CD4-positive, alpha-beta T cell (primary cell): ENCODE measurements at regions not wholly inside any gene's neighbourhood (a gene's known extent, or its start where the extent isn't known, plus 50 kb on each side); places are given as distances from the start of the nearest gene placed in this dataset.

Experiments
- ATAC-seq: fragments of 200-7000 bp; cut with Tn5 transposase; one replicate; pipeline ENCODE4 v1.10.0; 2022; ENCODE audit warnings: mild to moderate bottlenecking; ENCODE audit not compliant: poor library complexity
- CTCF ChIA-PET: fragments of 350-600 bp; sonication (Branson Sonifier 250); formaldehyde crosslinking; loops from one replicate; lab custom pipeline; 2021; ENCODE audit warnings: antibody characterized with exemption, inconsistent platforms; lab: Charles Lee
- POLR2A ChIA-PET: fragments of 350-600 bp; sonication (Branson Sonifier 250); formaldehyde crosslinking; loops from one replicate; lab custom pipeline; 2021; ENCODE audit warnings: antibody characterized with exemption, inconsistent platforms; lab: Charles Lee
- DNase-seq, 14 experiments: peaks; one replicate each; pipeline ENCODE4 v3.0.0-alpha.2; 2013 to 2020; ENCODE audit warnings: mixed read lengths in 2 of 14
- H3K27ac ChIP-seq, 2 donors: one replicate each; pipeline versions ENCODE4 v1.5.1 to v1.7.0; 2013; ENCODE audit warnings: low read length in 2 of 2, low read depth in 1 of 2, mild to moderate bottlenecking in 1 of 2
- H3K27me3 ChIP-seq, 2 experiments: 1 replicate in 1 of 2; 2 replicates in 1 of 2; pipeline versions ENCODE4 v1.6.1 to v1.7.0; 2013; ENCODE audit warnings: low read length in 2 of 2, control low read depth in 1 of 2, mild to moderate bottlenecking in 1 of 2, moderate library complexity in 1 of 2; ENCODE audit not compliant: insufficient read depth in 2 of 2, control insufficient read depth in 1 of 2
- H3K36me3 ChIP-seq: one replicate; pipeline ENCODE4 v1.6.1; 2013; ENCODE audit warnings: low read length, control low read depth; ENCODE audit not compliant: insufficient read depth
- H3K4me1 ChIP-seq: one replicate; pipeline ENCODE4 v1.6.1; 2013; ENCODE audit warnings: low read length, control low read depth; ENCODE audit not compliant: insufficient read depth
- H3K4me3 ChIP-seq: one replicate; pipeline ENCODE4 v1.5.1; 2013; ENCODE audit warnings: mild to moderate bottlenecking, low read length, moderate library complexity
- H3K9me3 ChIP-seq, 2 experiments: 1 replicate in 1 of 2; 2 replicates in 1 of 2; pipeline versions ENCODE4 v1.6.1 to v1.7.0; 2013; ENCODE audit warnings: low read length in 2 of 2, mild to moderate bottlenecking in 2 of 2, control low read depth in 1 of 2, moderate library complexity in 1 of 2; ENCODE audit not compliant: control insufficient read depth in 1 of 2, insufficient read depth in 1 of 2
- H3K27ac Mint-ChIP-seq: one replicate; pipeline ENCODE4 v1.8.0; 2020; ENCODE audit warnings: mixed read lengths
- H3K27me3 Mint-ChIP-seq: one replicate; pipeline ENCODE4 v1.8.0; 2021; ENCODE audit warnings: mixed read lengths
- H3K36me3 Mint-ChIP-seq: one replicate; pipeline ENCODE4 v1.8.0; 2021; ENCODE audit warnings: low read depth, mixed read lengths
- H3K4me1 Mint-ChIP-seq: one replicate; pipeline ENCODE4 v1.8.0; 2021; ENCODE audit warnings: low read depth, mixed read lengths
- H3K4me3 Mint-ChIP-seq: one replicate; pipeline ENCODE4 v1.8.0; 2020; ENCODE audit warnings: mild to moderate bottlenecking, mixed read lengths
- H3K9me3 Mint-ChIP-seq: one replicate; pipeline ENCODE4 v1.8.0; 2020; ENCODE audit warnings: mixed read lengths
- intact Hi-C, 2 experiments: fragments of 100-400 bp; cut with DNase I in 1 of 2; cut with micrococcal nuclease in 1 of 2; formaldehyde crosslinking; loops; one replicate each; pipeline versions ENCODE4 v1.15.1 to v1.9.0; 2023 to 2025; cut with DNase I, micrococcal nuclease
- TF ChIP-seq, protein P1 (sequence below): fragments of 200-600 bp; IDR thresholded peaks from one replicate; pipeline ENCODE4 v1.8.0; 2022; ENCODE audit warnings: antibody characterized with exemption, mild to moderate bottlenecking

GRCh38 chr14:97388408-97388807, 591.2 kb downstream of the VRK1 start:
- no peaks in the 10 kb centered on the region for H3K36me3 Mint-ChIP-seq
- H3K36me3 ChIP-seq, result no peaks in the 10 kb centered on the region
- no peaks in the 10 kb centered on the region for H3K9me3 ChIP-seq
- H3K27ac ChIP-seq, result no peak overlapping the region
- H3K9me3 Mint-ChIP-seq, result no peaks in the 10 kb centered on the region
- no peak for ATAC-seq
- DNase-seq, result no peak
- H3K4me1 Mint-ChIP-seq, result peaks cover 5% of the 10 kb centered on the region
- H3K27ac Mint-ChIP-seq, result no peak overlapping the region
- TF ChIP-seq, protein P1, sequence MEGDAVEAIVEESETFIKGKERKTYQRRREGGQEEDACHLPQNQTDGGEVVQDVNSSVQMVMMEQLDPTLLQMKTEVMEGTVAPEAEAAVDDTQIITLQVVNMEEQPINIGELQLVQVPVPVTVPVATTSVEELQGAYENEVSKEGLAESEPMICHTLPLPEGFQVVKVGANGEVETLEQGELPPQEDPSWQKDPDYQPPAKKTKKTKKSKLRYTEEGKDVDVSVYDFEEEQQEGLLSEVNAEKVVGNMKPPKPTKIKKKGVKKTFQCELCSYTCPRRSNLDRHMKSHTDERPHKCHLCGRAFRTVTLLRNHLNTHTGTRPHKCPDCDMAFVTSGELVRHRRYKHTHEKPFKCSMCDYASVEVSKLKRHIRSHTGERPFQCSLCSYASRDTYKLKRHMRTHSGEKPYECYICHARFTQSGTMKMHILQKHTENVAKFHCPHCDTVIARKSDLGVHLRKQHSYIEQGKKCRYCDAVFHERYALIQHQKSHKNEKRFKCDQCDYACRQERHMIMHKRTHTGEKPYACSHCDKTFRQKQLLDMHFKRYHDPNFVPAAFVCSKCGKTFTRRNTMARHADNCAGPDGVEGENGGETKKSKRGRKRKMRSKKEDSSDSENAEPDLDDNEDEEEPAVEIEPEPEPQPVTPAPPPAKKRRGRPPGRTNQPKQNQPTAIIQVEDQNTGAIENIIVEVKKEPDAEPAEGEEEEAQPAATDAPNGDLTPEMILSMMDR, result no peak
- H3K4me3 ChIP-seq, result no peak overlapping the region
- peaks cover 5% of the 10 kb centered on the region for H3K4me1 ChIP-seq
- H3K4me3 Mint-ChIP-seq, result no peak overlapping the region
- no peaks in the 10 kb centered on the region for H3K27me3 Mint-ChIP-seq
- intact Hi-C loops, result no loop called here
- ChIA-PET POLR2A (no interaction called here), CTCF (no interaction called here)
- no peaks in the 10 kb centered on the region for H3K27me3 ChIP-seq

DNA sequence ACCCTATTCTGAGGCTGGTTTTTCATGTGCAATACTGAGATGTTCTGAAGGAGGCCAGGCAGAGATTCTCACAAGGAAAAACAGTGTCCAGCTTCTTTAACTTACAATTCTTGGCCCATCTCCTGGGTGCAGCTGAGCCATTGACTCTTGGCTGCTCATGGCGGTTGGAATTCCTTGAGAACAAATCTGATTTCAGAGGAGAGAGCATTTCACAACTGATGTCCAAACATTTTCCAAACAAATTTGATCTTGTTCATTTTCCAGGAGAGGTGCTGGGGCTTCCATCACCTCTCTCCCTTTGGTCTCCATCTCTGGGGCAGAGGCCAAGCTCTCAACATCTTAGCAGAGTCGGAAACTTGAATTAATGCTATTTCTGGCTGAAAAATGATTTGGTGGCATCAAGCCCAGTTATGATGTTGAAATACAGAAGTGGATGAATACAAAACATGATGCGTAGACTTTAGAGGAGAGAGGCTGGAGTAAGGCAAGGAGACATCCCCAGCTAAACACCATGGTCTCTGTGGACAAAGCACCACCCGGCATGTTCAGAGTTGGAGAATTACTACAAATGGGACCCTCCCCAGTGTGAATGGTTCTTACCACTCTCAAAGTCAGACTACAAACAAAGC, 593.0 kb downstream of the VRK1 start:
- TF ChIP-seq, protein P1, result no peak
- H3K4me1 ChIP-seq, result peaks cover 5% of the 10 kb centered on the region
- no peak overlapping the region for H3K4me3 ChIP-seq
- intact Hi-C loops, result no loop called here
- ATAC-seq (no peak), DNase-seq (no peak)
- Mint-ChIP-seq H3K36me3 (no peaks in the 10 kb centered on the region), H3K4me1 (peaks cover 5% of the 10 kb centered on the region), H3K27ac (no peak overlapping the region), H3K9me3 (no peaks in the 10 kb centered on the region), H3K4me3 (no peak overlapping the region), H3K27me3 (no peaks in the 10 kb centered on the region)
- POLR2A ChIA-PET, result interaction anchor here (1.5 kb wide), 1 partner anchor 11 kb away, joined by 4 read pairs; no protein-coding TSS in a partner anchor
- no peaks in the 10 kb centered on the region for H3K9me3 ChIP-seq
- H3K36me3 ChIP-seq, result no peaks in the 10 kb centered on the region
- H3K27me3 ChIP-seq, result no peaks in the 10 kb centered on the region
- H3K27ac ChIP-seq, result no peak overlapping the region
- CTCF ChIA-PET, result no interaction called here

DNA sequence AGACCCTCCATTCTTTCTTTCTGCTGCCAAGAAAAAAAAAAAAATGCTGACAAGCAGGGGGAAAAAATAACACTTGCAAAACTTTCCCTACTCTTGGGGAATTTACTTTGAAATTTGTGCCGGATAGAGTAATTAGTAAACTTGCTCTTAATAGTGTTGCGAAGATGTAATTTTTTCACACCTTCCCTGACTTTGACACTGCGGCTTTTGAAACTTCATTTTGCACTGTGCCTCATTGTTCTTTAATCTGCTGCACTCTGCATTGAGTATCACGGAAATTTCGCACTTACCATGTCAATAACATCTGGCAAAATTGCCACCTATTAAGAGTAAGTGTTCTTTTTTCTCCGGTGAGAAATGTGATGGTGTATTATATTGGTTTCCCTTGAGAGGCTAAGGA, 596.1 kb downstream of the VRK1 start:
- H3K9me3 Mint-ChIP-seq, result no peaks in the 10 kb centered on the region
- ATAC-seq (no peak), DNase-seq (peak in 1 of 14 experiments; percentile 70)
- intact Hi-C loops, result no loop called here
- no peak overlapping the region for H3K27ac Mint-ChIP-seq
- H3K27me3 Mint-ChIP-seq, result no peaks in the 10 kb centered on the region
- H3K4me3 Mint-ChIP-seq, result no peak overlapping the region
- Histone ChIP-seq H3K27ac (no peak overlapping the region), H3K36me3 (no peaks in the 10 kb centered on the region), H3K27me3 (no peaks in the 10 kb centered on the region), H3K4me1 (no peaks in the 10 kb centered on the region), H3K9me3 (no peaks in the 10 kb centered on the region), H3K4me3 (no peak overlapping the region)
- TF ChIP-seq, protein P1, result no peak
- no peaks in the 10 kb centered on the region for H3K36me3 Mint-ChIP-seq
- CTCF ChIA-PET, result no interaction called here
- POLR2A ChIA-PET, result no interaction called here
- H3K4me1 Mint-ChIP-seq, result no peaks in the 10 kb centered on the region
